GM21526 (cell line): ENCODE measurements at regions not wholly inside any gene's neighbourhood (a gene's known extent, or its start where the extent isn't known, plus 50 kb on each side); places are given as distances from the start of the nearest gene placed in this dataset.
"Not testable (repeated sequence)": the region's sequence is repeated elsewhere in the genome, so short reads cannot be mapped to it uniquely, and the experiment has no call there.

ENCODE experiments used
- ATAC-seq: cut with Tn5 transposase; IDR thresholded peaks from one replicate; pipeline ENCODE4 v1.9.1; 2021; ENCODE audit warnings: moderate library complexity; ENCODE audit not compliant: unreplicated experiment, low FRiP score

GRCh38 chr16:17029602-17030350 lies 441.0 kb downstream of the XYLT1 start:
- no peak for ATAC-seq

GRCh38 chr16:17031484-17032268 lies 439.1 kb downstream of the XYLT1 start:
- ATAC-seq, result no peak

- no peak for ATAC-seq
Observed at GRCh38 chr16:17032332-17032731, 438.4 kb downstream of the XYLT1 start.

GRCh38 chr16:17034477-17035252 lies 436.1 kb downstream of the XYLT1 start:
- no peak for ATAC-seq

GRCh38 chr16:17037499-17037898 lies 433.3 kb downstream of the XYLT1 start:
- no peak for ATAC-seq

GRCh38 chr16:17038415-17038814 lies 432.3 kb downstream of the XYLT1 start:
- no peak for ATAC-seq

GRCh38 chr16:17049109-17049508 lies 421.7 kb downstream of the XYLT1 start:
- ATAC-seq, result not testable (repeated sequence)

- no peak for ATAC-seq
Observed at GRCh38 chr16:17050468-17050867, 420.3 kb downstream of the XYLT1 start.
